GM12865 (cell line): ENCODE measurements at regions not wholly inside any gene's neighbourhood (a gene's known extent, or its start where the extent isn't known, plus 50 kb on each side); places are given as distances from the start of the nearest gene placed in this dataset.

ENCODE experiments used
- DNase-seq: peaks from one replicate; pipeline ENCODE4 v3.0.0; 2010; ENCODE audit warnings: low read depth
- H3K4me3 ChIP-seq: 2 replicates; pipeline ENCODE4 v1.5.1; 2011; ENCODE audit warnings: mild to moderate bottlenecking, low read depth, low read length, control low read depth
- CTCF ChIP-seq: IDR thresholded peaks from 2 replicates; pipeline ENCODE4 v1.5.1; 2011; ENCODE audit warnings: low read length, control low read depth, low read depth, inconsistent platforms; ENCODE audit not compliant: insufficient read depth; ENCODE audit errors: missing control alignments

GRCh38 chr10:8563478-8563877 is 509.0 kb downstream of the GATA3 start:
- DNase-seq = no peak
- H3K4me3 ChIP-seq = no peak overlapping the region
- no peak for TF ChIP-seq CTCF

- no peak for DNase-seq
- no peak overlapping the region for H3K4me3 ChIP-seq
- no peak for TF ChIP-seq CTCF
Measured at GRCh38 chr10:8566737-8567136, 512.2 kb downstream of the GATA3 start.

GRCh38 chr10:8568401-8568800 is 513.9 kb downstream of the GATA3 start:
- no peak overlapping the region for H3K4me3 ChIP-seq
- no peak for TF ChIP-seq CTCF
- DNase-seq = no peak

GRCh38 chr10:8575620-8576019 is 521.1 kb downstream of the GATA3 start:
- no peak overlapping the region for H3K4me3 ChIP-seq
- DNase-seq = no peak
- TF ChIP-seq CTCF = no peak

GRCh38 chr10:8576281-8576680 is 521.8 kb downstream of the GATA3 start:
- H3K4me3 ChIP-seq = no peak overlapping the region
- TF ChIP-seq CTCF = no peak
- DNase-seq = no peak

GRCh38 chr10:8576911-8577310 is 522.4 kb downstream of the GATA3 start:
- DNase-seq = no peak
- no peak overlapping the region for H3K4me3 ChIP-seq
- no peak for TF ChIP-seq CTCF

- TF ChIP-seq CTCF = no peak
- DNase-seq = no peak
- H3K4me3 ChIP-seq = no peak overlapping the region
Measured at GRCh38 chr10:8577686-8578085, 523.2 kb downstream of the GATA3 start.
